H1 (cell line): ENCODE measurements at regions not wholly inside any gene's neighbourhood (a gene's known extent, or its start where the extent isn't known, plus 50 kb on each side); places are given as distances from the start of the nearest gene placed in this dataset.

ENCODE experiments used
- CTCF ChIA-PET: fragments of 300-600 bp; sonication (Branson Sonifier 250); formaldehyde crosslinking; loops from one replicate; lab custom pipeline; 2021; ENCODE audit not compliant: partially characterized antibody; lab: Charles Lee
- POLR2A ChIA-PET: fragments of 300-600 bp; sonication (Branson Sonifier 250); formaldehyde crosslinking; loops from one replicate; lab custom pipeline; 2021; ENCODE audit warnings: inconsistent platforms; ENCODE audit not compliant: partially characterized antibody; lab: Charles Lee
- DNase-seq, 2 experiments: peaks; one replicate each; pipeline versions ENCODE4 v3.0.0 to v3.0.0-alpha.2; 2010 to 2022; ENCODE audit warnings: low spot score in 2 of 2, low read depth in 1 of 2, mixed read lengths in 1 of 2
- FAIRE-seq: peaks from 2 replicates; lab custom pipeline; 2011; peaks lifted over from hg19 to GRCh38; lab: Jason Lieb, UNC
- H2AFZ ChIP-seq: 2 replicates; pipeline ENCODE4 v1.8.1; 2012; ENCODE audit warnings: low read length, inconsistent platforms
- H2AK5ac ChIP-seq: 2 replicates; pipeline ENCODE4 v1.6.1; 2013; ENCODE audit warnings: low read depth, low read length
- H2BK120ac ChIP-seq: replicated peaks from 2 replicates; pipeline ENCODE3; 2013; ENCODE audit warnings: low read depth, low read length, inconsistent platforms
- H2BK12ac ChIP-seq: 2 replicates; pipeline ENCODE4 v1.6.1; 2013; ENCODE audit warnings: low read depth, low read length
- H2BK15ac ChIP-seq: 2 replicates; pipeline ENCODE4 v1.6.1; 2013; ENCODE audit warnings: low read length
- H2BK20ac ChIP-seq: 2 replicates; pipeline ENCODE4 v1.6.1; 2013; ENCODE audit warnings: low read length
- H2BK5ac ChIP-seq: 2 replicates; pipeline ENCODE4 v1.6.1; 2013; ENCODE audit warnings: low read depth, low read length
- H3K14ac ChIP-seq: 2 replicates; pipeline ENCODE4 v1.6.1; 2013; ENCODE audit warnings: inconsistent platforms; ENCODE audit not compliant: insufficient read length
- H3K18ac ChIP-seq: 2 replicates; pipeline ENCODE4 v1.6.1; 2013; ENCODE audit warnings: low read length; ENCODE audit errors: extremely low read depth
- H3K23ac ChIP-seq: 2 replicates; pipeline ENCODE4 v1.6.1; 2013; ENCODE audit warnings: inconsistent platforms; ENCODE audit not compliant: insufficient read length
- H3K23me2 ChIP-seq: 2 replicates; pipeline ENCODE4 v1.6.1; 2013; ENCODE audit warnings: low read depth, low read length
- H3K27ac ChIP-seq: 2 replicates; pipeline ENCODE4 v1.6.1; 2011; ENCODE audit warnings: low read depth, low read length, inconsistent platforms
- H3K27me3 ChIP-seq, 4 experiments: replicated peaks in 1 of 4; 1 replicate in 1 of 4; 2 replicates in 3 of 4; pipeline versions ENCODE4 v1.6.1 to v1.8.1; 2011 to 2013; ENCODE audit warnings: low read length in 3 of 4, mild to moderate bottlenecking in 3 of 4, inconsistent platforms in 2 of 4, mixed read lengths in 2 of 4, moderate library complexity in 1 of 4; ENCODE audit not compliant: control insufficient read depth in 3 of 4, insufficient read depth in 3 of 4; ENCODE audit errors: extremely low read depth in 1 of 4
- H3K36me3 ChIP-seq, 4 experiments: 2 replicates each; pipeline versions ENCODE4 v1.6.1 to v1.8.1; 2011 to 2013; ENCODE audit warnings: mild to moderate bottlenecking in 4 of 4, low read length in 3 of 4, moderate library complexity in 2 of 4, control low read depth in 1 of 4, inconsistent platforms in 1 of 4; ENCODE audit not compliant: insufficient read depth in 4 of 4, control insufficient read depth in 2 of 4
- H3K4ac ChIP-seq: replicated peaks from 2 replicates; pipeline ENCODE3; 2013; ENCODE audit warnings: low read length, low read depth, mixed read lengths, inconsistent platforms; ENCODE audit not compliant: insufficient read length
- H3K4me1 ChIP-seq, 4 experiments: replicated peaks in 1 of 4; 1 replicate in 1 of 4; 2 replicates in 3 of 4; pipeline versions ENCODE4 v1.6.1 to v1.8.1; 2011 to 2013; ENCODE audit warnings: low read length in 3 of 4, inconsistent platforms in 2 of 4, mixed read lengths in 1 of 4; ENCODE audit not compliant: insufficient read depth in 4 of 4, control insufficient read depth in 3 of 4
- H3K4me2 ChIP-seq, 2 experiments: 2 replicates each; pipeline versions ENCODE4 v1.6.1 to v1.8.1; 2011 to 2013; ENCODE audit warnings: low read depth in 2 of 2, low read length in 2 of 2, control low read depth in 1 of 2, inconsistent platforms in 1 of 2, mild to moderate bottlenecking in 1 of 2; ENCODE audit not compliant: insufficient read depth in 1 of 2
- H3K4me3 ChIP-seq, 4 experiments: fragments of 200-600, 300-600 bp in 1 of 4; sonication (generic), shearing (Covaris generic), sonication (Bioruptor Twin) in 1 of 4; 2 replicates each; pipeline versions ENCODE4 v1.5.1 to v1.8.1; 2011 to 2016; ENCODE audit warnings: low read length in 4 of 4, low read depth in 3 of 4, control low read depth in 2 of 4, inconsistent platforms in 2 of 4, mild to moderate bottlenecking in 2 of 4, mixed read lengths in 1 of 4, moderate library complexity in 1 of 4; ENCODE audit not compliant: insufficient read depth in 2 of 4; ENCODE audit errors: extremely low read depth in 1 of 4
- H3K56ac ChIP-seq: replicated peaks from 2 replicates; pipeline ENCODE3; 2013; ENCODE audit warnings: low read depth, mild to moderate bottlenecking, mixed read lengths, low read length, inconsistent platforms; ENCODE audit not compliant: insufficient read length
- H3K79me1 ChIP-seq: 2 replicates; pipeline ENCODE4 v1.6.1; 2013; ENCODE audit warnings: low read depth, low read length, control low read depth
- H3K79me2 ChIP-seq, 2 experiments: 2 replicates each; pipeline versions ENCODE4 v1.6.1 to v1.8.1; 2012 to 2013; ENCODE audit warnings: low read length in 2 of 2, mild to moderate bottlenecking in 2 of 2, inconsistent platforms in 1 of 2; ENCODE audit not compliant: insufficient read depth in 2 of 2, control insufficient read depth in 1 of 2
- H3K9ac ChIP-seq, 4 experiments: replicated peaks in 1 of 4; 1 replicate in 1 of 4; 2 replicates in 3 of 4; pipeline versions ENCODE4 v1.6.1 to v1.8.1; 2011 to 2013; ENCODE audit warnings: low read depth in 3 of 4, low read length in 3 of 4, control low read depth in 2 of 4, mild to moderate bottlenecking in 2 of 4, moderate library complexity in 2 of 4, inconsistent platforms in 1 of 4; ENCODE audit errors: extremely low read depth in 1 of 4
- H3K9me3 ChIP-seq, 2 experiments: 2 replicates each; pipeline versions ENCODE4 v1.6.1 to v1.8.1; 2012 to 2013; ENCODE audit warnings: mild to moderate bottlenecking in 2 of 2, moderate library complexity in 2 of 2, control low read depth in 1 of 2, inconsistent platforms in 1 of 2, low read depth in 1 of 2, low read length in 1 of 2, mixed read lengths in 1 of 2; ENCODE audit not compliant: insufficient read depth in 2 of 2
- H4K20me1 ChIP-seq, 2 experiments: replicated peaks in 1 of 2; 2 replicates each; pipeline versions ENCODE3 to v1.8.1; 2011 to 2013; ENCODE audit warnings: inconsistent platforms in 2 of 2, low read length in 2 of 2, mild to moderate bottlenecking in 1 of 2; ENCODE audit not compliant: insufficient read depth in 2 of 2, control insufficient read depth in 1 of 2
- H4K5ac ChIP-seq: 2 replicates; pipeline ENCODE4 v1.6.1; 2013; ENCODE audit warnings: low read length, low read depth, mixed read lengths, inconsistent platforms; ENCODE audit not compliant: insufficient read length
- H4K8ac ChIP-seq: 2 replicates; pipeline ENCODE4 v1.8.0; 2013; ENCODE audit warnings: mild to moderate bottlenecking, moderate library complexity, low read length, inconsistent platforms; ENCODE audit not compliant: insufficient read depth; ENCODE audit errors: extremely low read depth
- H4K91ac ChIP-seq: replicated peaks from 2 replicates; pipeline ENCODE3; 2013; ENCODE audit warnings: low read length, mixed read lengths, inconsistent platforms; ENCODE audit not compliant: insufficient read length
- BACH1 ChIP-seq: IDR thresholded peaks from 2 replicates; pipeline ENCODE4 v1.6.1; 2012; ENCODE audit warnings: low read length, improper control_type of control experiment
- CBX8 ChIP-seq: fragments of 300-800, 300-1000 bp; sonication (generic); IDR thresholded peaks from 2 replicates; pipeline ENCODE4 v1.7.1; 2016; ENCODE audit warnings: low read depth, low read length, borderline replicate concordance
- CTBP2 ChIP-seq: IDR thresholded peaks from 2 replicates; pipeline ENCODE4 v1.7.0; 2011; ENCODE audit warnings: borderline replicate concordance, mild to moderate bottlenecking, moderate library complexity, mixed read lengths, low read length; ENCODE audit not compliant: insufficient read depth, insufficient read length
- EP300 ChIP-seq, 2 experiments: IDR thresholded peaks; 1 replicate in 1 of 2; 2 replicates in 1 of 2; pipeline ENCODE4 v1.6.1; 2011 to 2012; ENCODE audit warnings: low read depth in 2 of 2, low read length in 2 of 2, mild to moderate bottlenecking in 2 of 2, borderline replicate concordance in 1 of 2, inconsistent platforms in 1 of 2, moderate library complexity in 1 of 2
- HDAC2 ChIP-seq, 2 experiments: fragments of 300-600 bp in 1 of 2; sonication (generic) in 1 of 2; IDR thresholded peaks; 2 replicates each; pipeline ENCODE4 v1.6.1; 2011 to 2012; ENCODE audit warnings: low read depth in 2 of 2, low read length in 2 of 2, mild to moderate bottlenecking in 2 of 2, moderate library complexity in 2 of 2, borderline replicate concordance in 1 of 2, inconsistent platforms in 1 of 2
- JUND ChIP-seq: IDR thresholded peaks from 2 replicates; pipeline ENCODE4 v1.6.1; 2011; ENCODE audit warnings: mild to moderate bottlenecking, improper control_type of control experiment, low read length
- NANOG ChIP-seq: IDR thresholded peaks from 2 replicates; pipeline ENCODE4 v1.6.1; 2011; ENCODE audit warnings: low read length, low read depth, mild to moderate bottlenecking, inconsistent platforms; ENCODE audit not compliant: insufficient read depth, poor library complexity, severe bottlenecking
- PHF8 ChIP-seq: fragments of 200-600 bp; sonication (generic); conservative IDR thresholded peaks from 2 replicates; pipeline ENCODE4 v1.7.1; 2012; ENCODE audit warnings: low read depth, mild to moderate bottlenecking, inconsistent platforms, low read length, moderate library complexity
- POLR2AphosphoS5 ChIP-seq: IDR thresholded peaks from 2 replicates; pipeline ENCODE4 v1.6.1; 2011; ENCODE audit warnings: low read depth, low read length
- SAP30 ChIP-seq: fragments of 300-600 bp; sonication (generic); IDR thresholded peaks from 2 replicates; pipeline ENCODE4 v1.7.1; 2012; ENCODE audit warnings: low read length, moderate library complexity, mild to moderate bottlenecking, inconsistent platforms; ENCODE audit not compliant: insufficient read depth, insufficient replicate concordance
- TCF12 ChIP-seq: IDR thresholded peaks from 2 replicates; pipeline ENCODE4 v1.6.1; 2011; ENCODE audit warnings: low read depth, mild to moderate bottlenecking, low read length
- WGBS, 2 experiments: shearing (Covaris generic) in 1 of 2; methylation state at CpG; one replicate each; pipeline versions ENCODE4 v1.1.6 to v1.1.7; 2013 to 2015; ENCODE audit warnings: low lambda C conversion rate in 2 of 2, mixed read lengths in 2 of 2, inconsistent platforms in 1 of 2, low coverage in 1 of 2, missing lambda C conversion rate in 1 of 2; ENCODE audit not compliant: insufficient replicate concordance in 2 of 2, insufficient coverage in 1 of 2, insufficient read length in 1 of 2; ENCODE audit errors: extremely low coverage in 1 of 2, missing lambda C conversion rate in 1 of 2; 5-methylcytosine and 5-hydroxymethylcytosine counted together

DNA sequence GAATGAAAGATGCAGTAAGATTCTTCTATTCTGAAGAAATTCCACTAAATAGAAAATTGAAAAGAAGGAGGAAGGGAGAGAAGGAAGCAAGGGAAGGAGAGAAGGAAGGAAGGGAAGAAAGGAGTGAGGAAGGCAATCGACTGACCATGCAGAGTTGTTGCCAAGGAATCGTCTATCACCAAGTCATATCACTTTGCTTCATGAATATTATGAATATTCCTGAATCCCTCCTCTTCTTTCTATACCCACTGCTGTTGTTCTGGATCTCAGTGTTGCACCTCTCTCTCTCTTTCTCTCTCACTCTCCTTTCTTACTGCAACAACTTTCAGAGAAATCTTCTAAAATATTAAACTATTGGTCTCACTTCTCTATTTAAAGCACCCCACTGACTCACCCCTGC, 222.4 kb downstream of the IPO8 start:
- Histone ChIP-seq H3K27ac (no peak overlapping the region), H2AFZ (no peak overlapping the region), H3K4me3 (no peak overlapping the region), H3K4ac (no peak overlapping the region), H2BK12ac (no peak overlapping the region), H4K91ac (no peak overlapping the region), H2BK20ac (no peak overlapping the region), H2BK120ac (no peak overlapping the region), H3K9me3 (no peaks in the 10 kb centered on the region), H3K4me1 (no peaks in the 10 kb centered on the region), H3K23ac (no peak overlapping the region), H3K79me1 (no peaks in the 10 kb centered on the region), H4K20me1 (no peaks in the 10 kb centered on the region), H3K36me3 (no peaks in the 10 kb centered on the region), H3K79me2 (no peaks in the 10 kb centered on the region), H3K14ac (no peak overlapping the region), H3K18ac (no peak overlapping the region), H3K4me2 (no peak overlapping the region), H3K9ac (no peak overlapping the region), H2BK15ac (no peak overlapping the region), H4K5ac (no peak overlapping the region), H3K23me2 (no peaks in the 10 kb centered on the region), H2BK5ac (no peak overlapping the region), H3K56ac (no peak overlapping the region), H2AK5ac (no peak overlapping the region), H4K8ac (no peak overlapping the region), H3K27me3 (no peaks in the 10 kb centered on the region; a peak in 1 of 7 replicates)
- FAIRE-seq (no peak), DNase-seq (no peak)
- ChIA-PET CTCF (interaction anchor here (1.0 to 1.2 kb wide), 2 partner anchors 13 to 32 kb away, joined by 4 read pairs; no protein-coding TSS in a partner anchor), POLR2A (no interaction called here)
- WGBS, 2 experiments, result 48% methylated on average over 2 of the region's 2 CpGs; no CpG with 5 or more reads in 1 of the 2 experiments
- no peak for TF ChIP-seq PHF8
- TF ChIP-seq JUND, result no peak
- TF ChIP-seq POLR2AphosphoS5, result no peak
- TF ChIP-seq SAP30, result no peak
- no peak for TF ChIP-seq TCF12
- no peak for TF ChIP-seq EP300 (IDR thresholded peaks at IDR 0.05; ENCODE audit: borderline replicate concordance in 1 of 2, low read depth in 2 of 2, low read length in 2 of 2)
- TF ChIP-seq NANOG, result no peak
- no peak for TF ChIP-seq CTBP2
- no peak for TF ChIP-seq BACH1
- TF ChIP-seq HDAC2 (IDR thresholded peaks at IDR 0.05; ENCODE audit: borderline replicate concordance in 1 of 2, low read depth in 2 of 2, low read length in 2 of 2), result no peak
- no peak for TF ChIP-seq CBX8
